Stimulated activated CD8-positive, alpha-beta memory T cell treated with anti-CD3 and anti-CD28 coated beads, Interleukin-2, amount 100 ng/mL, for 48 hours (primary cell): ENCODE measurements at regions not wholly inside any gene's neighbourhood (a gene's known extent, or its start where the extent isn't known, plus 50 kb on each side); places are given as distances from the start of the nearest gene placed in this dataset.

Experiments
- DNase-seq, 2 donors: peaks; one replicate each; pipeline ENCODE4 v3.0.0-alpha.2; 2020; ENCODE audit warnings: low read depth in 2 of 2

DNA sequence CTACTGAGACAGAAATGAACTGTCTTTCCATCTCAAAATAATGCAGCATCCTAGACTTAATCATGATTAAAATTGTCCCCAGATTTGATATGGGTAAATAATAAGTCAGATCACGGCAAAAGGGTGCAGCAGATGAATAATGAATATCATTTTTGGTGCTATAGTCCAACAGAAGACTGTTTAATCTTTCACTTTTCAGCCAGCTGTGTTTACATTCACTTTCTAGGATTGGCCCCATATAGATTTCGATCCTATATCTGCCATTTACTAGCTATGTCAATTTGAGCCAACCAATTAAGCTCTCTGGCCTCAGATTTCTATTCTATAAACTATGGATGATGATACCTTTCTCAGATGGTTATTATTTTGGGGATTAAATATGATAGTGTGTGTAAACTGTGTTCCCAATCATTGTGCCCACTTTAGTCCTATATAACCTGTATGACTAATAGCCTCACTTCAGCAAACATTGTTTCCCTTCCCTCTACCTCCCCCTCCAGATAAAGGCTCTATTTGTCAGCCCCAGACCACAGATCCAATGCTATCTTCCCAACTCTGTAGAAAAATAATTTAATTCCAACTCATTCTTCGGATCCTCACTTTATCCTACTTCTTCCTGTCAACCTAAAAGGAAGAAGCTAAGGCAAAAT, 53.6 kb upstream of the NT5E start:
- DNase-seq: no peak

- no peak for DNase-seq
Measured at GRCh38 chr6:85395746-85396145, 54.1 kb upstream of the NT5E start.

GRCh38 chr6:85394853-85395538, 54.9 kb upstream of the NT5E start:
- no peak for DNase-seq

GRCh38 chr6:85394199-85394598, 55.7 kb upstream of the NT5E start:
- DNase-seq: no peak

- DNase-seq: no peak
Measured at GRCh38 chr6:85392379-85392778, 57.5 kb upstream of the NT5E start.

DNA sequence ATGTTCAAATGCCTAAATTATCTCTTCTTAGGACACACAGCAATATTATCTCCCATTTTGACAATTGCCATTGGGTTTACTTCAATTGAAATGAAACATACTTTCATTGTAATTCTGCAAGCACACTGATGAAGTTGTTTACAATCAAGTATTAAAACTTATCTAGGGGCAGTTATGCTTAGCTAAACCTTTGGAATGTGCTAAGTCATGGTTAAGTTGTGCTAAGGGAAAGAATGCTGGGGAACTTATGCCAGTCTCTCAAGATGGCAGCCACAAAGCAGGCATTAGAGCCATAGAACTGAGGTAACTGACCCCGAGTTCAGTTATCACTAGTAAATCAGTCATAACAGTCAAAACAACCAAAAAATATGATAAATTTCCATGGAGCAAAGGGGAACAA, 59.1 kb upstream of the NT5E start:
- no peak for DNase-seq

GRCh38 chr6:85390105-85390728, 59.7 kb upstream of the NT5E start:
- DNase-seq: no peak

DNA sequence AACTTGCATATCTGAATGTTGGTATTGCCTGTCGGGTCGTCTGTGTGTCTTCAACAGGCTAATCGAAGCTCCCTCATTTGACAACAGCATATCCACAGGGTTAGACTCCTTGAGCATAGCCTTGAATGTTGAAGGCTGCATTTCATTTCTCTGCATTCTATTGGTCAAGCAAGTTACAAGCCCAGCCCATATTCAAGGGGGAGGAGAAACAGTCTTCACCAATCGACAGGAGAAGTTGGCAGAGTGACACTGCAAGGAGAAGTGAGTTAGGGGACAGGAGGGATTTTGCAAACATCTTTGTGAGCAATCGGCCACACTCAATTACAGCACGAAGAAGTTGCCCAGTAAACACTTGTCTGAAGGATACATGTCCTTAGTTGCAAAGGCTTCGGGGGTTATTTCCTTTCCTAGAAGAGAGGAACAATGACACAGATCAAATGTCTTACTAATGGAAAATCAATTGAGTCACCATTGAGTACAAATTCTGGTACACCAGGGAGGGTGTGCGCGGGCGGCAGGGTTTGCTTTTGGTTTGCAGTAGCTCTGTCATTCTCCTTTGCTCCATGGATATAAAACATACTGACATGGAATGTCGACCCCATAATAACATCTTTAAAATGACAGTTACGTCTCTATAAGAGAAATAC, 60.6 kb upstream of the NT5E start:
- DNase-seq: peak; percentile 20 to 37

GRCh38 chr6:85388531-85388930, 61.4 kb upstream of the NT5E start:
- no peak for DNase-seq

DNA sequence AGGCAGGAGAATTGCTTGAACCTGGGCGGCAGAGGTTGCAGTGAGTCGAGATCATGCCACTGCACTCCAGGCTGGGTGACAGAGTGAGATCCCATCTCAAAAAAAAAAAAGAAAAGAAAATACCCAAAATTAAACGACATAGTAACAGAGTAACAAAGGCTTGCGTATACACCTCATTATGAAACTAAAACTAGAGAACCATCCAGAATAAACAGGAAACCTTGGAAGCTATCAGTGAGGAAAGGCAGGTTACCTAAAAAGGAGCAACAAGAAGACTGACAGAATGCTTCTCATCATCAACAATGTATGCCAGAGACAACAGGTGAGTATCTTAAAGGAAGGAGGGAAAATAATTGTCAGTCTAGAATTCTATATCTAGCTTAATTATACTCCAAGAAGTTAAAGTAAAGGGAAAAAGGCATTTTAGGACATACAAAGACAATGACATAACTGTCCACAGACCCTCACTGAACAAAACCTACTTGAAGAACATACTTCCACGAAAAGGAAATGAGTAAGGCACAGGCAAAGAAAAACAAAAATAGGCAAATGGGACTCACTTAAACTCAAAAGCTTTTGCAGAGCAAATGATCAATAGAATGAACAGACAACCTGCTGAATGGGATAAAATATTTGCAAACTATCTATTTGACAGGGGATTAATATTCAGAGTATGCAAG, 64.1 kb upstream of the NT5E start:
- DNase-seq: no peak

GRCh38 chr6:85383042-85383441, 66.8 kb upstream of the NT5E start:
- DNase-seq: no peak

GRCh38 chr6:85382541-85382940, 67.3 kb upstream of the NT5E start:
- DNase-seq: no peak

GRCh38 chr6:85372915-85373270, 77.0 kb upstream of the NT5E start:
- no peak for DNase-seq

DNA sequence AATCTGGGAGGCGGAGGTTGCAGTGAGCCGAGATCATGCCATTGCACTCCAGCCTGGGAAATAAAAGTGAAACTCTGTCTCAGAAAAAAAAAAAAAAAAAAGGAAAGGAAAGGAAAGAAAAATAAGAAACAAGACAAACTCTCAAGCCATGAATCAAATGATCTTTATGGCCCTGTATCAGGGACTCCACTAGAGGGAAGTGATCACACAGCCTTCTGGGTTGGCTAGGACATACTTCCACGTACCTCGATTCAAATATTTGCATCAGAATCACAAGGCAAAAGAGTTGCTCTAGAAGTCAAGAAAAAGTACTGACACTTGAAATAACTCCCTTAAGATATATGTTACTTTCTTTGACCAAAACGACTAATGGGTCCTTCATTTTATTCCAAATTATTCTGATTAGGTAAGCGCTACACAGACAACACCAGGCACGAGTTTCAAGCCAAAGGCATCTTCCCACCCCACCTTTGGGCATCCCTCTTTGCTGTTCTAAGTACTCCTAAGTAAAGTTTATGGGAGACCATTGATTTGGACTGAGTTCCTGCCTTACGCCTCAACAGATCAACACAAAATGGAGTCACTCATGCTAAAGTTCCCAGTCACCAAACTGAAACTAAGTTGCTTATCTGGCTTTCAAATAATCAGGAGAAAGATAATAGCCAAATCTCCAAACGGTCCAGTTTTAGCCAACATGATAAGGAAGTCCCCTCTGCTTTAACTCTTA, 77.5 kb upstream of the NT5E start:
- no peak for DNase-seq

GRCh38 chr6:85368631-85369030, 81.3 kb upstream of the NT5E start:
- DNase-seq: no peak

DNA sequence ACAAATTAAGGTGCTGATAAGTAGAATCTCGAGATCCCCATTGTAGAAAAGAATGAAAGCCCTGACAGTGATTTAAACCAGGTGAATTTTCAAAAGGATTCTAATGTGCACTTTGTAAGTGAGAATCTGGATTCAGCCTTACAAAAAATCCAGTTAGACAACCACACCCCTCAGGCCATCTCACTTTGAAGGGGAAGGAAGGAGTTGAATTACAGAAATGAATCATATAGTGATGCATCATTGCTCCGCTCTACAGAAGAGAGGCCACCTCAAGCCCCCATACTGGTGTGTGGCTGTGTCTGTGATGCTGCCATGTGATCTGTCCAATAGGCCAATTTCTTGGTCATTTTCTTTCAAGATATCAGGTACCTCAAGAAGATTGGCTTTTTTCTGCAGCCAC, 85.5 kb upstream of the NT5E start:
- DNase-seq: no peak

DNA sequence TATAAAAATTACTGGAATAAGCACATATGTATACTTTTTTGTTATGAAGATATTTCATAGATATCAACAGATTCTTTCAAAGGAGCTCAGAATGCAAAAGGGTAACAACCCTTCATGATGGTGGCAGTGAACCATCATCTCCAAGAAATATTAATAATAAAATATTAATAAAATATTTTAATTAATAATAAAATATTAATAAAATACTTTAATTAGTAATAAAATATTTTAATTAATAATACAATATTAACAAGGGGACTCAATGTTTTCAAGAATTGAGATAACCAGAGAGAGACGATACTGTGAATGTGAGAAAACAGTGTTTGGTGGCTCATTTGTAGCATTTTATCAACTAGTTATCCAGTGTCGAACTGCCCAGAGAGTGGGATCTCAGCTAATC, 86.0 kb upstream of the NT5E start:
- no peak for DNase-seq

DNA sequence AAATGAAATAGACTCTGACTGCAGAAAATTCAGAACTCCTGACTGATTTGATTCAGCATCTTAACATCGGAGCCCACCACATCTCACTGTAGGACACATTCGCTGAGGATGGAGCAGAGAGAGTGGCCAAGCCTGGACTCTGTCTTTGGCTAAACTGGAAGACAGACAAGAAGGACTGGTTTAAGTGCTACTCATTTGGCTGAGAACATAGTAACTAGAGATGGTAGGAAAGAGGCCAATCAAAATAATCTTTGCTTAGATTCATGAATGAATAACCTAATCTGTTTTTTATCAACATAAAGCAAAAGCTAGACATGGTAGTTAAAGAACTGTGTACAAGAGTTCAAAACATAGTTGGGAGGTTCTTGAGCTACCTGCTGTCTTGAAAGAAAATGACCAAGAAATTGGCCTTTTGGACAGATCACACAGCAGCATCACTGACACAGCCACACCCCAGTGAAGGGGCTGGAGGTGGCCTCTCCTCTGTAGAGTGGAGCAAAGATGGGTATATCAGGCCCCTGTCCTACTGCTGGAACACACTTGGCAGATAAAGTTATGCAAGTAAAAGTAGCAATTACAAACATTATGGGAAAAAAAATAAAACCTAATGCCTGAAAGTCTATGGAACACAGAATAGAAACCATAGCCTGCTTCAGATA, 87.1 kb upstream of the NT5E start:
- no peak for DNase-seq

DNA sequence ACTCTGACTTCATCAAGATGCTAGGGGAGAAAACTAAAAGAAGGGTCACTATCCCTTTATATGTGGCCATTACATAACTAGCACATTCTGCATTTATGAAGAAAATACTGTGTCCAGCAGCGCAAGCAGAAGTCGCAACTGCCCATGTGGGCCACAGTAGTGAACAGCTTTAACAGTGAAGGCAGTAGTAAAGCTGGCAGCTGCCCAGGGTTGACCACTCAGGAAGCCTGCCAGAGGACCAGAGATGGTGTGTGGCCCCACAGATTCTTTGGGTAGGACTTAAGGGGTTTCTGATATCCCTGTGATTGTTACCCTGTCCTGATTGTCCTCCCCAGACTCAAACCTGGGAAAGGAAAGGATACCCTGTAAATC, 88.3 kb upstream of the NT5E start:
- DNase-seq: no peak

DNA sequence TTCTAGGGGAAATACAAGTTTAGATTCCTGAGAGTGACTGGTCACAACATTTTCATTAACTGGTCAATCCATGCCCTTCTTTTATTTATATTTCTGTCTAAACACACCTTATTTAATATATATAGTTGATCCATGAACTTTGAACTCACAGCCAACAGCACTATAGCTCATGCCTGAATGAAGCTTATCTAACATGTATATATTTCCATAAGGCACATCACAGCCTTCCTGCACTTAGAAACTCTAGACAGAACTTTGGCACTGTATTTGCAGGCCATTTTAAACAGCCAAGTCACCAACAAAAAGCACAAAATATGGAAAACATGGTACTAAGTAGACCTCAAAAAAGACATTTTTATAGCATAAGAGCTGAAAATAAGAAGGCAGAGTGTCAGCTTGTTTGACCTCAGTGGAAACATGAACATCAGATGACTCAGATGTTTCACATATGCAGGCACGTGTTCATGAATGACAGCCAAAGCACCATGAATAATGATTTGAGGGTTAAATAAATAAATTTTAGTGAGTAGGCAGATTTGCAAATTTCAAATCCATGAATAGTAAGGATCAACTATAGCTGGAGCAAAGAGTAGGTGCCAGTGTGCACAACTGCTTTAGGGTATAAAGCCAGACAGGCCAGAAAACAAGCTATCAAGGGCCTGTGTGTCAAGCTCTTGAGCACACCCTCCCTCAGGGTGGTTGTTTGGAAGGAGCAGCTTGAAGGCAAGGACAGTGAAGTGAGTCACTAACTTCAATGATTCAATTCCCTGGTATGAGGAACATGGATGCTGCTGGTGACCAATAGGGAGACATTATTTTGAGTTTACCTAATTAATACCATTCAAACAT, 88.9 kb upstream of the NT5E start:
- DNase-seq: no peak
